SK-N-SH treated with all-trans-retinoic acid at 6 μM for 48 hours (cell line): ENCODE measurements at regions not wholly inside any gene's neighbourhood (a gene's known extent, or its start where the extent isn't known, plus 50 kb on each side); places are given as distances from the start of the nearest gene placed in this dataset.

Experiments used
- ATAC-seq: fragments of 200-7000 bp; cut with Tn5 transposase; 3 replicates; pipeline ENCODE4 v1.9.1; 2020; ENCODE audit warnings: mild to moderate bottlenecking, moderate library complexity
- ARNTL ChIP-seq: fragments of 450-650 bp; formaldehyde crosslinking; IDR thresholded peaks from 2 replicates; pipeline ENCODE4 v1.5.0; 2020; ENCODE audit warnings: low read depth, mild to moderate bottlenecking, moderate library complexity, borderline replicate concordance
- BACH2 ChIP-seq: fragments of 250-450 bp; sonication (Bioruptor Pico); IDR thresholded peaks from 2 replicates; pipeline ENCODE4 v1.9.0; 2021; ENCODE audit warnings: mild to moderate bottlenecking, borderline replicate concordance
- CSDC2 ChIP-seq: fragments of 250-450 bp; sonication (Bioruptor Pico); IDR thresholded peaks from 2 replicates; pipeline ENCODE4 v1.5.0; 2020; ENCODE audit warnings: mild to moderate bottlenecking, moderate library complexity
- ESRRG ChIP-seq: fragments of 250-450 bp; sonication (Bioruptor Pico); IDR thresholded peaks from 2 replicates; pipeline ENCODE4 v1.6.1; 2021; ENCODE audit warnings: mild to moderate bottlenecking
- GLIS3 ChIP-seq: fragments of 250-450 bp; sonication (Bioruptor Pico); IDR thresholded peaks from 2 replicates; pipeline ENCODE4 v1.5.0; 2020; ENCODE audit warnings: mild to moderate bottlenecking, moderate library complexity
- ISL1 ChIP-seq: fragments of 250-450 bp; sonication (Bioruptor Pico); IDR thresholded peaks from 2 replicates; pipeline ENCODE4 v2.1.2; 2022; ENCODE audit warnings: mild to moderate bottlenecking, moderate library complexity
- OSR1 ChIP-seq: fragments of 250-450 bp; sonication (Bioruptor Pico); IDR thresholded peaks from 2 replicates; pipeline ENCODE4 v1.8.0; 2022; ENCODE audit warnings: moderate library complexity, mild to moderate bottlenecking, inconsistent platforms
- PPARA ChIP-seq: fragments of 250-450 bp; sonication (Bioruptor Pico); IDR thresholded peaks from 2 replicates; pipeline ENCODE4 v1.5.0; 2020; ENCODE audit warnings: mild to moderate bottlenecking, borderline replicate concordance
- RARB ChIP-seq: fragments of 250-450 bp; sonication (Bioruptor Pico); IDR thresholded peaks from 2 replicates; pipeline ENCODE4 v1.8.0; 2021; ENCODE audit warnings: mild to moderate bottlenecking, moderate library complexity
- SNAI2 ChIP-seq: fragments of 250-450 bp; sonication (Bioruptor Pico); IDR thresholded peaks from 2 replicates; pipeline ENCODE4 v1.5.0; 2020; ENCODE audit warnings: mild to moderate bottlenecking, moderate library complexity
- TCF4 ChIP-seq: fragments of 250-450 bp; sonication (Bioruptor Pico); IDR thresholded peaks from 2 replicates; pipeline ENCODE4 v1.8.0; 2021; ENCODE audit warnings: mild to moderate bottlenecking, moderate library complexity, borderline replicate concordance
- TOX ChIP-seq: fragments of 250-450 bp; sonication (Bioruptor Pico); IDR thresholded peaks from 2 replicates; pipeline ENCODE4 v1.8.0; 2021; ENCODE audit warnings: mild to moderate bottlenecking, moderate library complexity, borderline replicate concordance
- ZC3H10 ChIP-seq: fragments of 250-450 bp; sonication (Bioruptor Pico); IDR thresholded peaks from 2 replicates; pipeline ENCODE4 v1.5.1; 2021; ENCODE audit warnings: mild to moderate bottlenecking, moderate library complexity
- ZFP3 ChIP-seq: fragments of 250-450 bp; sonication (Bioruptor Pico); IDR thresholded peaks from 2 replicates; pipeline ENCODE4 v1.5.0; 2020; ENCODE audit warnings: mild to moderate bottlenecking, moderate library complexity
- ZFP30 ChIP-seq: fragments of 450-650 bp; formaldehyde crosslinking; IDR thresholded peaks from 2 replicates; pipeline ENCODE4 v1.5.0; 2022; ENCODE audit warnings: mild to moderate bottlenecking, moderate library complexity
- ZNF565 ChIP-seq: fragments of 450-650 bp; formaldehyde crosslinking; conservative IDR thresholded peaks from 2 replicates; pipeline ENCODE4 v1.5.0; 2020; ENCODE audit warnings: low read depth, mild to moderate bottlenecking, moderate library complexity
- ZNF70 ChIP-seq: fragments of 450-650 bp; formaldehyde crosslinking; IDR thresholded peaks from 2 replicates; pipeline ENCODE4 v1.5.0; 2020; ENCODE audit warnings: mild to moderate bottlenecking, moderate library complexity
- ZNF8 ChIP-seq: fragments of 450-650 bp; formaldehyde crosslinking; IDR thresholded peaks from 2 replicates; pipeline ENCODE4 v1.5.0; 2020; ENCODE audit warnings: mild to moderate bottlenecking, moderate library complexity
- TF ChIP-seq, protein P1 (sequence below): fragments of 250-450 bp; sonication (Bioruptor Pico); IDR thresholded peaks from 2 replicates; pipeline ENCODE4 v1.5.1; 2021; ENCODE audit warnings: mild to moderate bottlenecking, moderate library complexity
- TF ChIP-seq, protein P2 (sequence below): fragments of 250-450 bp; sonication (Bioruptor Pico); IDR thresholded peaks from 2 replicates; pipeline ENCODE4 v1.8.0; 2021; ENCODE audit warnings: low read depth, mild to moderate bottlenecking, moderate library complexity, borderline replicate concordance
- TF ChIP-seq, protein P3 (sequence below): fragments of 250-450 bp; sonication (Bioruptor Pico); IDR thresholded peaks from 2 replicates; pipeline ENCODE4 v1.5.1; 2020; ENCODE audit warnings: low read depth, mild to moderate bottlenecking, moderate library complexity
- TF ChIP-seq, protein P4 (sequence below): fragments of 250-450 bp; sonication (Bioruptor Pico); IDR thresholded peaks from 2 replicates; pipeline ENCODE4 v1.8.0; 2020; ENCODE audit warnings: mild to moderate bottlenecking, moderate library complexity, borderline replicate concordance

DNA sequence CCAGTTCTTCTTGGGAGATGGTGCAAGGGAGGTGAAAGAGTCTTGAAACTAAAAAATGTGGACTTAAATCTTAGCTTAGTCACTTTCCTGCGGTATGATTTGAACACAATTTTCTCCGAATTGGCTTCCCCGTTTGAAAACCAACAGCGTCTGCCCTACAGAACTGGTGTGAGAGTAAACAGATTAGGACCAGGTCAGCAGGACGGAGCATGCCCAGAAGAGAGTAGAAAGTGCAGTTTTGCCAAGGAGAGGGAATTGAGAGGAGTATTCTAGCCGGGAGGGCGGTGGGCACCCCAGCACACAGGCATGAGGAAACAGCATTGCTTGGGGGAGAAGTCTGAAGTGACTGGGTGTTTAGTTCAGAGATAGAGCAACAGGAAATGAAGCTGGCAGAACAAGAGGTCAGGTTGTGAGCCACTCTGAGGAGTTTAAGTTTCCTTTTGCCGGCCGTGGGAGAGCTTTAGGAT lies 927.1 kb downstream of the VRK1 start:
- no peak for TF ChIP-seq ZNF70
- TF ChIP-seq, protein P1, sequence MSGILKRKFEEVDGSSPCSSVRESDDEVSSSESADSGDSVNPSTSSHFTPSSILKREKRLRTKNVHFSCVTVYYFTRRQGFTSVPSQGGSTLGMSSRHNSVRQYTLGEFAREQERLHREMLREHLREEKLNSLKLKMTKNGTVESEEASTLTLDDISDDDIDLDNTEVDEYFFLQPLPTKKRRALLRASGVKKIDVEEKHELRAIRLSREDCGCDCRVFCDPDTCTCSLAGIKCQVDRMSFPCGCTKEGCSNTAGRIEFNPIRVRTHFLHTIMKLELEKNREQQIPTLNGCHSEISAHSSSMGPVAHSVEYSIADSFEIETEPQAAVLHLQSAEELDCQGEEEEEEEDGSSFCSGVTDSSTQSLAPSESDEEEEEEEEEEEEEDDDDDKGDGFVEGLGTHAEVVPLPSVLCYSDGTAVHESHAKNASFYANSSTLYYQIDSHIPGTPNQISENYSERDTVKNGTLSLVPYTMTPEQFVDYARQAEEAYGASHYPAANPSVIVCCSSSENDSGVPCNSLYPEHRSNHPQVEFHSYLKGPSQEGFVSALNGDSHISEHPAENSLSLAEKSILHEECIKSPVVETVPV (CRISPR knock-in tag): no peak
- TF ChIP-seq PPARA (CRISPR knock-in tag): no peak
- no peak for TF ChIP-seq ZNF8 (CRISPR knock-in tag)
- no peak for TF ChIP-seq ZFP30 (CRISPR knock-in tag)
- TF ChIP-seq CSDC2 (CRISPR knock-in tag): no peak
- TF ChIP-seq, protein P2, sequence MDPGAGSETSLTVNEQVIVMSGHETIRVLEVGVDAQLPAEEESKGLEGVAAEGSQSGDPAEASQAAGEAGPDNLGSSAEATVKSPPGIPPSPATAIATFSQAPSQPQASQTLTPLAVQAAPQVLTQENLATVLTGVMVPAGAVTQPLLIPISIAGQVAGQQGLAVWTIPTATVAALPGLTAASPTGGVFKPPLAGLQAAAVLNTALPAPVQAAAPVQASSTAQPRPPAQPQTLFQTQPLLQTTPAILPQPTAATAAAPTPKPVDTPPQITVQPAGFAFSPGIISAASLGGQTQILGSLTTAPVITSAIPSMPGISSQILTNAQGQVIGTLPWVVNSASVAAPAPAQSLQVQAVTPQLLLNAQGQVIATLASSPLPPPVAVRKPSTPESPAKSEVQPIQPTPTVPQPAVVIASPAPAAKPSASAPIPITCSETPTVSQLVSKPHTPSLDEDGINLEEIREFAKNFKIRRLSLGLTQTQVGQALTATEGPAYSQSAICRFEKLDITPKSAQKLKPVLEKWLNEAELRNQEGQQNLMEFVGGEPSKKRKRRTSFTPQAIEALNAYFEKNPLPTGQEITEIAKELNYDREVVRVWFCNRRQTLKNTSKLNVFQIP: no peak
- no peak for TF ChIP-seq ESRRG (CRISPR knock-in tag)
- ATAC-seq: no peak

DNA sequence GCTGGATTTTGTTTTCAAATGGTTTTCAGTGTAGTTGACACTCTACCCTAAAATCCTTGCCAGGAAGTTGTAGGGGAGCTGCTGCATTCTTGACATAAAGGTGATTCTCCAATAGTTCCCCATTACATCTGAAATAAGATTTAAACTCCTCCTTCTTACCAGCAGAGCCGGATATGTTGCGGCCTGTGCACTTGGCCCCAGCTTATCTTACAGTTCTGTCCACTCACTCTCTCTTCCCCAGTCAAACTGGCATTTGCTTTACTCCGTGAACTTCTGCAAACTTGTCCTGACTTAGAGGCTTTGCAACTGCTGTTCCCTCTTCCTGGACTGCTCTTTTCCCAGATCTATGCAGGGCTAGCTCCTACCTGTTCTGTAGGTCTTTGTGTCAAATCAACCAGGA lies 929.5 kb downstream of the VRK1 start:
- no peak for ATAC-seq
- TF ChIP-seq ZNF70 (no peak), ZNF8 (CRISPR knock-in tag) (no peak), ESRRG (CRISPR knock-in tag) (no peak), ZFP30 (CRISPR knock-in tag) (no peak), BACH2 (CRISPR knock-in tag) (no peak), SNAI2 (no peak), ZNF565 (no peak)
- TF ChIP-seq, protein P3, sequence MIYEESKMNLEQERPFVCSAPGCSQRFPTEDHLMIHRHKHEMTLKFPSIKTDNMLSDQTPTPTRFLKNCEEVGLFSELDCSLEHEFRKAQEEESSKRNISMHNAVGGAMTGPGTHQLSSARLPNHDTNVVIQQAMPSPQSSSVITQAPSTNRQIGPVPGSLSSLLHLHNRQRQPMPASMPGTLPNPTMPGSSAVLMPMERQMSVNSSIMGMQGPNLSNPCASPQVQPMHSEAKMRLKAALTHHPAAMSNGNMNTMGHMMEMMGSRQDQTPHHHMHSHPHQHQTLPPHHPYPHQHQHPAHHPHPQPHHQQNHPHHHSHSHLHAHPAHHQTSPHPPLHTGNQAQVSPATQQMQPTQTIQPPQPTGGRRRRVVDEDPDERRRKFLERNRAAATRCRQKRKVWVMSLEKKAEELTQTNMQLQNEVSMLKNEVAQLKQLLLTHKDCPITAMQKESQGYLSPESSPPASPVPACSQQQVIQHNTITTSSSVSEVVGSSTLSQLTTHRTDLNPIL: no peak

DNA sequence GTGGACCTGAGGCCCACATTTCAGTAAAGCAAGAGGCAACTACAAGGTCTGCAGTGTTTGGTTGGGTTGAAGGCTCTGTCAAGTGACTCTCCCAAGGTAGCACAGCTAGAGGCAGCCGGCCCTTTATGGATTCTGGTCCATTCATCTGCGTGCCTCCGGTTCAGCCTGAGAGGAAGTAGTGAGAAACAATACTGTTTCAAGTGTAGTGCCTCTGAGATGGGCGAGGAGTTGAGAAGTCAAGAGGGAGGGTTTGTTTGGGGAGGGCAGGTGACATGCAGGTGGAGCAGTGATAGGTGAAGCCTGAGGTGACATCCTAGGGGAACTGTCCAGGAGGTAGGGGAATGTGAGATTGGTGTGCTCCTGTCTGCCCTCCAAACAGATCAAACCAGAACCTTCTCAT lies 933.5 kb downstream of the VRK1 start:
- ATAC-seq: no peak
- no peak for TF ChIP-seq PPARA (CRISPR knock-in tag)
- TF ChIP-seq SNAI2: no peak
- no peak for TF ChIP-seq ZFP3
- no peak for TF ChIP-seq ZFP30 (CRISPR knock-in tag)
- no peak for TF ChIP-seq ZC3H10
- no peak for TF ChIP-seq RARB (CRISPR knock-in tag)
- no peak for TF ChIP-seq OSR1 (CRISPR knock-in tag)
- TF ChIP-seq, protein P4, sequence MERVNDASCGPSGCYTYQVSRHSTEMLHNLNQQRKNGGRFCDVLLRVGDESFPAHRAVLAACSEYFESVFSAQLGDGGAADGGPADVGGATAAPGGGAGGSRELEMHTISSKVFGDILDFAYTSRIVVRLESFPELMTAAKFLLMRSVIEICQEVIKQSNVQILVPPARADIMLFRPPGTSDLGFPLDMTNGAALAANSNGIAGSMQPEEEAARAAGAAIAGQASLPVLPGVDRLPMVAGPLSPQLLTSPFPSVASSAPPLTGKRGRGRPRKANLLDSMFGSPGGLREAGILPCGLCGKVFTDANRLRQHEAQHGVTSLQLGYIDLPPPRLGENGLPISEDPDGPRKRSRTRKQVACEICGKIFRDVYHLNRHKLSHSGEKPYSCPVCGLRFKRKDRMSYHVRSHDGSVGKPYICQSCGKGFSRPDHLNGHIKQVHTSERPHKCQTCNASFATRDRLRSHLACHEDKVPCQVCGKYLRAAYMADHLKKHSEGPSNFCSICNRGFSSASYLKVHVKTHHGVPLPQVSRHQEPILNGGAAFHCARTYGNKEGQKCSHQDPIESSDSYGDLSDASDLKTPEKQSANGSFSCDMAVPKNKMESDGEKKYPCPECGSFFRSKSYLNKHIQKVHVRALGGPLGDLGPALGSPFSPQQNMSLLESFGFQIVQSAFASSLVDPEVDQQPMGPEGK (CRISPR knock-in tag): no peak
- TF ChIP-seq TOX: no peak
- no peak for TF ChIP-seq TCF4 (CRISPR knock-in tag)
- TF ChIP-seq ZNF70: no peak
- TF ChIP-seq GLIS3 (CRISPR knock-in tag): no peak
- TF ChIP-seq ISL1 (CRISPR knock-in tag): no peak
- TF ChIP-seq ZNF565: no peak
- TF ChIP-seq, all 23 proteins: peak for 0

DNA sequence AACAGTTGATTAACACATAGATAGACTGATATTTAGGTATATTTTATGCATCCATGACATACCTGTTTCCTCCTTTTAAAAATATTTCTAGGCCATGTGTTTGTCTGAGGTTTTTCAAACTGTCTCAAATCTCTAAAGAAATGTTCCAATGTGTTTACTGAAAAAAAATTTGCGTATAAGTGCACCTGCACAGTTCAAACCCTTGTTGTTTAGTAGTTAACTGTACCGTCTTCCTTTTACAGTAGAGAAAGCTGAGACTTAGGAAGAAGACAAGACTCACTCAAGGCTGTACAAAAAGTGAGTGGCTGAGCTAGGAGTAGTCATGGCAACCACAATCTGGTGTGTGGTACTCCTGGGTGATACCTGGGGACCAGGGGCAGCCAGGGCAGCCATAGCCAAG lies 934.6 kb downstream of the VRK1 start:
- ATAC-seq: no peak
- TF ChIP-seq, protein P3: no peak
- TF ChIP-seq GLIS3 (CRISPR knock-in tag) (no peak), ZNF8 (CRISPR knock-in tag) (no peak), CSDC2 (CRISPR knock-in tag) (no peak), ZNF70 (no peak), BACH2 (CRISPR knock-in tag) (no peak), RARB (CRISPR knock-in tag) (no peak), ZNF565 (no peak), ESRRG (CRISPR knock-in tag) (no peak), ARNTL (CRISPR knock-in tag) (no peak), OSR1 (CRISPR knock-in tag) (no peak)
- TF ChIP-seq, protein P2: no peak
- TF ChIP-seq, protein P1 (CRISPR knock-in tag): no peak
